KOPT-K1 (cell line): ENCODE measurements at regions not wholly inside any gene's neighbourhood (a gene's known extent, or its start where the extent isn't known, plus 50 kb on each side); places are given as distances from the start of the nearest gene placed in this dataset.

Source experiments
- H3K27ac ChIP-seq: fragments of 200-600 bp; sonication (generic); 2 replicates; pipeline ENCODE4 v1.5.1; 2016; ENCODE audit warnings: antibody characterized with exemption, mild to moderate bottlenecking, low read depth, low read length; ENCODE audit not compliant: poor library complexity, severe bottlenecking
- H3K36me3 ChIP-seq: fragments of 200-600 bp; sonication (generic); 2 replicates; pipeline ENCODE4 v1.5.1; 2017; ENCODE audit warnings: antibody characterized with exemption, mild to moderate bottlenecking, low read length, moderate library complexity; ENCODE audit not compliant: insufficient read depth
- H3K9me3 ChIP-seq: fragments of 200-600 bp; sonication (generic); 2 replicates; pipeline ENCODE4 v1.5.1; 2017; ENCODE audit warnings: antibody characterized with exemption, low read length, mild to moderate bottlenecking; ENCODE audit not compliant: insufficient read depth, poor library complexity, severe bottlenecking

DNA sequence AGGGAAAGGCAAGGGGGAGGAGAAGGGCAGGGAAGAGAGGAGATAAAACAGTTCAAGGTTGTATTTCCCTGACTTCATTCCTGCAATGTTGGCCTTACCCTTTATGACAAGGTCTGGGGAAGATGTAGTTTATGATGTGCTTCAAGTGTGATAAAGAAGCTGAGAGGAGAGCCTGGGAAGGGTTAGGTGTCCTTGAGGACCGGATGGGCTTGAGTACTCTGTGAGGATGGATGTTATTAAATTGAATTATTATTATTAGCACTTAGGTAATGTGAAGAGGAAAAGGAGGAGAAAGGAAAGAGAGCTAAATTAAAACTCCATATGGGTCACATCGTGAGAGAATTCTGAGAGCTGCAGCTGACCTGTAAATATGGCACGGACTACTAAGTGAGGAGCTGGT lies 719.4 kb upstream of the CELF4 start:
- Histone ChIP-seq H3K27ac (no peak overlapping the region), H3K9me3 (no peaks in the 10 kb centered on the region), H3K36me3 (no peaks in the 10 kb centered on the region)

DNA sequence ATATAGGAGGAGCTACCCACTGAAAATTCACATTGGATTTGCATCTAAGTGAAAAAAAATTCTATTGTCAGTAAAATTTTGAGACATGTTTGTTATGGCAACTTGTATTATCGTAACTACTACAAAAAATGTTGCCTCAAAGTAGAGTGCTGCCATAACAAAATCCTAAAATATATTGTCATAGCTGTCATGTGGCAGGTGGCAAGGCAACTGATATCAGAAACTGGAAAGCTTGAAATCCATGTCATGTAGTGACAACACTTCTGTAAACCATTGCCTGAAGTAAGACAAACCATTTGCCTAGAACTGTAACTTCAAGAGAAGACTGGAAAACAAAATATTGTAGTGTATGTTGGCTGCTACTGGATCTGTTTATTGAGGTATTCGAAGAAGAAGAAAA lies 697.5 kb upstream of the CELF4 start:
- Histone ChIP-seq H3K9me3 (no peaks in the 10 kb centered on the region), H3K27ac (no peak overlapping the region), H3K36me3 (no peaks in the 10 kb centered on the region)

DNA sequence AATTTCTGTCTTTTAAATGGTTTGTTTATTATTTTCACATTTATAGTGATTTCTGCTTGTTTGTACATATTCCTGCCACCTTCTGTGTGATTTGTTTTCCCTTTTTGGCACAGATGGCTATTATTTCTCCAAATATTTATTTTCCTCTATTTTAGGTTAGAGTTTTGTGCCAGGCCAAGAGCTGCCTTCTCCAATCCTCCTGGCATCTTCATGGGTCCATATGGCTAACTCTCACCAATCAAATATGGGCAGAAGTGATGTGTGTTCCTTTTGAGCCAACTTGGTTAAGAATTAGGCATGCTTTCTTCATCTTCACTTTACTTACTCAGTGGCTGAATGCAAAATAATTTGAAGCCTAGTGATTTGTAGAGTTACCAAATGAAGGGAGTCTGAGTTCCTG lies 697.1 kb upstream of the CELF4 start:
- no peak overlapping the region for H3K27ac ChIP-seq
- no peaks in the 10 kb centered on the region for H3K9me3 ChIP-seq
- H3K36me3 ChIP-seq = no peaks in the 10 kb centered on the region

DNA sequence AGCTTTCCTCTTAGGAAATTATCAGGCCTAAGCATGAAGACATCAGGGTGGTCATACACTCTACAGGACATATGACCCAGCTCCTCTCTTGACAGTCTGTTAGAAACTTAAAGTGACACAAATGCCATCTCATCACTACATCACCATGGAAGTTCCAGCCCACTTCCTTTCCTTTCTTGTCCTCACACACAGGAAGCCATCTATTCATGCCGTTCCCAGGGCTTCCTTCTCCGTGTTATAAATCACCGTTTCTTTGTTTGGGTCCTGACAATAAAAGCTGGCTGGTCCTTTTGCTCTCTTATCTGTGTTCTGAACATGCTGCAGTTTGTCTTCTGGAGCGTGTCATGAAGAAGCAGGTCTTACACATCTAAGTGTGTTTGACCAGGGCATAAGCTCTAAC lies 692.1 kb upstream of the CELF4 start:
- H3K36me3 ChIP-seq = no peaks in the 10 kb centered on the region
- H3K9me3 ChIP-seq = no peaks in the 10 kb centered on the region
- H3K27ac ChIP-seq = no peak overlapping the region

DNA sequence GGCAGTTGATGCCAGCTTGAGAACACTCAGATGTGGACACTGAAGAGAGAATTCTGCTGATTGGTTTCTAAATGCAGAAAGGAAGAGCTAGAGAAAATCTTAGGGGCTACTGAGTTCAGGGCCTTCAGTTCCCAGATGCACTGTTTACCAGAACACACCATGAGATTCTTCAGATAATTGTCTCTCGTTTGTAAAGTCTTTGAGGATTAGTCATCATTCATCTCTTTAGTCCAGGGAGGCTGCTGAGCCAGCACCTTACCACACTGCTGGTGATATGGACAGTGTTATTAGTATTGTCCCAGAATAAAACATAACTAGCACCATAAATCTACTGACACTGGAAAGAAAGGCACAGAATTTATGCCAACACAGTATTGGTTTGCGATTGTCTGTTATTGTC lies 690.8 kb upstream of the CELF4 start:
- H3K36me3 ChIP-seq = no peaks in the 10 kb centered on the region
- H3K9me3 ChIP-seq = no peaks in the 10 kb centered on the region
- H3K27ac ChIP-seq = no peak overlapping the region

DNA sequence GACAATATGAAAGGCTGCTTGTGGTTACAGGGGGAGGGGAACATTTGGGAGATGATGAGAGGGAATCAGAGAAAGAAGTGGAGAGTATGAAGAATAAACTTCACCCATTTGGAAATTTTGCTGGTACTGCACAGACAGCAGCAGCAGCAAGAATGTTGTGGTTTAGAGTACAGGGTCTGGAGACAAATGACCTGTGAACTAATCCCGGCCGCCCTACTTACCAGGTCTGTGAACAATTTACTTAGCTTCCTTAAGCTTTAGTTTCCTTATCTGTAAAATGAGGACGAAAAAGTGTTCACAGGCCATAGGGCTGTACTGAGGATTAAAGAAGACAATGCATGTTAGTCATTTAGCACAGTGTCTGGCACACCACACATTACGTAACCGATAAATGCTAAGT lies 685.4 kb upstream of the CELF4 start:
- Histone ChIP-seq H3K27ac (no peak overlapping the region), H3K9me3 (no peaks in the 10 kb centered on the region), H3K36me3 (no peaks in the 10 kb centered on the region)

DNA sequence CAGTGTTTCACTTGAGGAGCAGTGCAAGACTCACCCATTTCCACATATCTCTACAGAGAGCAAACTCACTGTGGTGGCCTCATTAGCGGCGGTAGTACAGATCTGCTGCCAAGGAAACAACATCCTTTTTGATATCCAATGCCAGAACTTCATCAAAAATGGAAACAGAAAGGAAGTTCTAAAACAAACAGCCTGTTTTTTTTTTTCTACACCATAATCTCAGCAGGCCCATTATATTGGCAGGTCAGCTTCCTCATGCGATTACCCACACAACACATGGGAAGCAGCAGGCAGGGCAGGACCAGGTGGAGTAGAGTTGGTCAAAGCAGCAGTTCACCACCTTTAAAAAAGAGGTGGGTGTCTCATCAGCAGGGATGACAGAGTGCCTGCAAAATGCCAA lies 678.9 kb upstream of the CELF4 start:
- H3K27ac ChIP-seq = no peak overlapping the region
- H3K36me3 ChIP-seq = no peaks in the 10 kb centered on the region
- H3K9me3 ChIP-seq = no peaks in the 10 kb centered on the region

DNA sequence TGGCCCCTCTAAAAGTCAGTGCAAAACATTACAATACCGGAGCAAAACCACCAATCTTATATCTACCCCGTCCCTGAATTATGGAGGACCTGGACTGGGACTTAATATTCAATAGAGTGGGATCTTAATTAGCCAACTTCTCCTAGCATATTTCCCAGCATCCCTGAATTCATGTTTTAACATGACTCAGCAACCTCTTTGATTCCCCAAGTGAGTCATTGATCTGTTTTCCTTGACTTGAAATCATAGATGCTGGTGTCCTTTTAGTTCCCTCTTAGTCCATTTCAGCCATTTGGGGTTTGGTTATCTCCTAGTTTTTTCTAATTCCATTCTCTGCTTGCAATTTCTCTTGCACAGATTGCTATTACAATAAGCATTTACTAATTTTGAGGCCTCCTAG lies 677.7 kb upstream of the CELF4 start:
- Histone ChIP-seq H3K27ac (no peak overlapping the region), H3K9me3 (no peaks in the 10 kb centered on the region), H3K36me3 (no peaks in the 10 kb centered on the region)

DNA sequence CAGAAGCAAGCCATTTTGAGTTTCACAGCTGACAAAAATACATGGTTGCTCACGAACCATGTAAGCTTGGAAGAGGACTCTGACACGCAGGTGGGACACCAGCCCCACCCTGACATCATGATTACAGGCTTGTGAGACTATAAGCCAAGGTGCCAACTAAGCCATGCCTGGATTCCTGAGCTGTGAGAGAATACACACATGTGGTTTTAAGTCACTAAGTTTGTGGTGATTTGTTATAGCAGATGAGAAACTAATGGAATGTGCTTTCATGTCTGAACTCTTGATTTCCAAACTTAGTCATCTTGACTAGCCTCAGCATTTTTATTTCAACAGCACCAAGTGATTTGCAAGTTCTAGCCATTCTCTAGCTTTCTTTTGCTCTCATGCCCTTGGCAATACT lies 676.1 kb upstream of the CELF4 start:
- H3K9me3 ChIP-seq = no peaks in the 10 kb centered on the region
- H3K36me3 ChIP-seq = no peaks in the 10 kb centered on the region
- no peak overlapping the region for H3K27ac ChIP-seq

DNA sequence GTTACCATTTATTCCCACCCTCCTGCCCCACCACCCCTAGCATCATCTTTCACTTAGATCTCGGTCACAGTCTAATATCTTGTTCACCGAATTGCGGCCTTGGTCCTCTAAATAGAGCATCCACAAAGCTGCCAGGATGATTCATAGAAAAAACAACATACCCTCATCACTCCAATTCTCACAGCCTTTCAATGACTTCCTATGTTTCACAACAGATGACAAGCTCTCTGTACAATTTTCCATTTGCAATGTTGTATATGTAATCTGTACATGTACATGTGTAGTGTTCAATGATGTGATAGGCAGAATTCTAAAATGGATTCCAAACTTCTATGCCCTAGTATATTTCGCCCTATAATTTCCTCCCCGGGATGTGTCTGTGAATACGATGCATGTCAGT lies 675.6 kb upstream of the CELF4 start:
- Histone ChIP-seq H3K36me3 (no peaks in the 10 kb centered on the region), H3K27ac (no peak overlapping the region), H3K9me3 (no peaks in the 10 kb centered on the region)

DNA sequence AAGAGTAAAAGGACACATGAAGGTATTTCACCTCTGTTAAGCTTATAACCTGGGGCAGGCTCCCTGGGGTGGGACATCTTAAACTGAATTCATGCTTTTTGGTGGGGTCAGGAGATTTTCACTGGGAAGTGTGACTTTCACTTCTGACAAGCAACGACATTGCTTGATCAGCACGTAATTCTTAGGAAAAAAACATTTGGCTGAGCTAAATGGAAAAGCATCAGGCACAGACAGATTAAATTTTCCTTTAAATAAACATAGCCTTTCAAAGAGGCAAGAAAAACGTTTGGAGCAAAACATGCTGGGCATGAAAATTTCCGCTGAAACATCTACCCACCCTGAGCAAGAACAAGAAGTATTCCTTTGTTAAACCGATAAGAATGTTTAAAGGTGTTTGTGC lies 674.0 kb upstream of the CELF4 start:
- Histone ChIP-seq H3K9me3 (no peaks in the 10 kb centered on the region), H3K27ac (no peak overlapping the region), H3K36me3 (no peaks in the 10 kb centered on the region)

DNA sequence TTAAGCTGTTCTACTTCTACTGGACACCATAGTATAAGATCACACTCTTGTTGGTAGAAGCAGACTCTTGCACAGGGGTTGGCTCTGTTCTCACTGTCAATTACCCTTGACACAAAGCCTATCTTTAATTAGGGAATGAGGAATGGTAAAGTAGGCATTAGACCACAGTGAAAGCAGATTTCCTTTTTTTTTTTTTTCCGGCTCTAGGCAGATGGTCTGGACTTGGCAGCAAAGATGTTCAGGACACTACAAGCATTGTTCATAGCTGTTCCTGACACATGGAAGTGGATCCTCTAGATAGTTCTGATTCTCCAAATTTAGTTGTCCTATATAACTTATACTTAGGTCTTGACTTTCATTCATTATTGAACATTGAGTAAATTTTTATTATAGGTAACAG lies 672.2 kb upstream of the CELF4 start:
- Histone ChIP-seq H3K36me3 (no peaks in the 10 kb centered on the region), H3K27ac (no peak overlapping the region), H3K9me3 (no peaks in the 10 kb centered on the region)

DNA sequence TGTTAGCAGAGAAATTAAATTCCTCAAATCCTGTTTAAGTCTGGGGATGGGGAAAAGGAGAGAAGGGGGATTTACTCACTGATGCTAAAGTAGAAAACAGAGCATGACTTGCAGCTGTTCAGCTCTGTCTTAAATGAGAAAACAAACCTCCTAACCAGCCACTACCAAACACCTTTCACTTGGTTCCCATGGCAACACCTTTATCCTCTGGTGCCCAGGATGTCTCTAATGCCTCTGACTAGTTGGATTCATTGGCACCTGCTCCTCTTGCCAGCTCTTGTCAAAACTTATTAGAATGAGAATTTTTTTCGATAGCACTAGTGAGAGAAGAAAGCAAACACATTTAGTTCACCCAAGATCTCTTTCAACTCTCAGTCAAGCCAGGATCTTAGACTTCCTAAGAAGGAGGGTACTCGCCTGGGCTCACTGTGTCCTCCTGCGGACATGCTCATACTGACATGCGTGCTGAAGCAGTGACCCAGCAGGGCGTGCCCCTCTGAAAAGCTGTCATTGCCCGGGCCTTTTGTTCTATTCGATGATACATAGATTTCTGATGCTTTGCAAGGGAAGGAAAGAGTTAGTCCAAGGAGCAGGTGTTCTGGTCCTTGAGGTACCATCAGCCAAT lies 656.0 kb upstream of the CELF4 start:
- no peaks in the 10 kb centered on the region for H3K36me3 ChIP-seq
- no peaks in the 10 kb centered on the region for H3K9me3 ChIP-seq
- H3K27ac ChIP-seq = no peak overlapping the region

DNA sequence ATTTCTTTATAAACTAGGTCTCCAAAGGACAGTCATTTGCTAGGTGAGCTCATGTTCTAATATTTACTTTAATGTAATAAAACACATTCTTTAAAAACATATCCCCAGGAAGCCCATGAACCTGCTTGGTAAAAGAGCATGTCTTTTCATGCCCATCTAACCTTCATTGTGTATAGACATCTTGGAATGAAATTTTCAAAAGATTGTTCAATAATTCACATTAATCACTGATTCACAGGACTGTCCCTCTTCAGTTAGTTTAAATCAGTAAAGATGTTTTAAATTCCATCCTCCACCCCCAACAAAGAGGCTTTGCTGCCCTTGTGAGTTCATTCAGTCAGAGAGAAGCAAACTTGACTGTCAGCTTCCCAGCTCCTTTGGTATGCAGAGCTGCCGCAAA lies 633.4 kb upstream of the CELF4 start:
- H3K27ac ChIP-seq = no peak overlapping the region
- no peaks in the 10 kb centered on the region for H3K36me3 ChIP-seq
- no peaks in the 10 kb centered on the region for H3K9me3 ChIP-seq

DNA sequence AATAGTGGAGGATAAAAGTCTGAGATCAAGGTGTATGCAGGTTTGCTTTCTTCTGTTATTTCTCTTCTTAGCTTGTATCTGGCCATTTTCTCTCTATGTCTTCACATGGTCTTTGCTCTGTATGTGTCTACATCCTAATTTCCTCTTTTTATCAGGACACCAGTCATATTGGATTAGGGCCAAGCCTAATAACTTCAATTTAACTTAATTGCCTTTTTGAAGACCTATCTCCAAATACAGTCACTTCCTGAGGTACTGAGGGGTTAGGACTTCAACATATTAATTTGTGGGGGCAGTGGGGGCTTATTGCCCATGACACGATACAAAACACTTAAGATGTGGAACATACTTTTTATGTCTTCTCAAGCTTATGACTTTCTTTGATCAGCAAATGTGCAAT lies 632.9 kb upstream of the CELF4 start:
- Histone ChIP-seq H3K27ac (no peak overlapping the region), H3K36me3 (no peaks in the 10 kb centered on the region), H3K9me3 (no peaks in the 10 kb centered on the region)

DNA sequence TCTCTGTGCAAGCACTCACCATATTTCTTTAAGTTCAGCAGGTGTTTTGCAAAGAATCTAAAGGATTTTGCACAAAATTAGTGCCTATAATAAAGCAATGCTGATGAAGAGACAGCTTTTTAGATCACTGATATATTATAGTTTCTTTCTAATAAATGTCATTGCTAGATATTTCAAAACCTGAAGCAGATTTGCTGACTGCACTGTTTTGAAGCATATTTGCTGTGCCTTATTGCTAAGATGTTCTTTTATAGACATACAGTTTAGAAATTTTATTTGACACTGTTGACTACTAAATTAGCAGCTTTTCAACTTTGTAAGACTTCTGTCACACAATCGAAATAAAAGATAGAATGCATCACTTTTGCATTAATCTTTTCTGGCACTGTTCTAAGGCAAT lies 620.9 kb upstream of the CELF4 start:
- H3K27ac ChIP-seq = no peak overlapping the region
- H3K9me3 ChIP-seq = no peaks in the 10 kb centered on the region
- no peaks in the 10 kb centered on the region for H3K36me3 ChIP-seq

DNA sequence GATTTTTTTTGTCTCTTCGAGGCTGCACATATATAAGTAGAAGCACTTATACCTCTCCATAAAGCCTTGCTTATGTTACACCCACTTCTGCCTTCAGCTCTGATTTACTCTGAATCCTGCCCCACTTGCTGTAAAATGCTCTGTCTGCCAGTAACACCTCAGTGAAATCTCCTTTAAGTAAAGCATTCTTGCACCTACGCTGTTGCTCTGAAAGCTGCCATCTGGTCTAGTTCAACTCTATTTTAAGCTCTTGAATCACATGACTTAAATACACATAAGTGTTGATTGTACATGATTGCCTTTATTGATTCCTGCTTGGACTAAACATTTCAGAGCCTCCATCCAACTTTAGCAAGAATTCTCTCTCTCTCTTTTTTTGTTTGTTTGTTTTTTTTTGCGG lies 609.0 kb upstream of the CELF4 start:
- H3K9me3 ChIP-seq = no peaks in the 10 kb centered on the region
- no peak overlapping the region for H3K27ac ChIP-seq
- H3K36me3 ChIP-seq = no peaks in the 10 kb centered on the region
